GM23338 (cell line): ENCODE measurements at regions not wholly inside any gene's neighbourhood (a gene's known extent, or its start where the extent isn't known, plus 50 kb on each side); places are given as distances from the start of the nearest gene placed in this dataset.

Experiments used
- ATAC-seq: fragments of 200-7000 bp; cut with Tn5 transposase; 3 replicates; pipeline ENCODE4 v1.9.1; 2020
- DNase-seq: peaks from one replicate; pipeline ENCODE4 v3.0.0-alpha.2; 2015; ENCODE audit warnings: low spot score
- H2AFZ ChIP-seq: fragments of 200-600 bp; sonication (generic); 2 replicates; pipeline ENCODE4 v1.8.0; 2016; ENCODE audit warnings: antibody characterized with exemption, mild to moderate bottlenecking, moderate library complexity
- H3F3A ChIP-seq: fragments of 200-600 bp; sonication (generic); replicated peaks from 2 replicates; pipeline ENCODE4 v1.8.0; 2017; ENCODE audit warnings: antibody characterized with exemption, mixed run types, low read depth
- H3K27ac ChIP-seq: fragments of 200-600 bp; sonication (generic); 2 replicates; pipeline ENCODE4 v1.6.1; 2016; ENCODE audit warnings: low read depth
- H3K27me3 ChIP-seq: fragments of 200-600 bp; sonication (generic); 2 replicates; pipeline ENCODE4 v1.8.0; 2016; ENCODE audit warnings: mild to moderate bottlenecking, mixed run types, moderate library complexity; ENCODE audit not compliant: insufficient read depth
- H3K36me3 ChIP-seq: fragments of 200-600 bp; sonication (generic); 2 replicates; pipeline ENCODE4 v1.8.0; 2016; ENCODE audit warnings: mild to moderate bottlenecking; ENCODE audit not compliant: insufficient read depth
- H3K4me1 ChIP-seq: fragments of 200-600 bp; sonication (generic); 2 replicates; pipeline ENCODE4 v1.8.0; 2016; ENCODE audit warnings: mild to moderate bottlenecking, moderate library complexity; ENCODE audit not compliant: insufficient read depth
- H3K4me2 ChIP-seq: fragments of 200-600 bp; sonication (generic); 2 replicates; pipeline ENCODE4 v1.7.1; 2017; ENCODE audit warnings: mixed run types
- H3K4me3 ChIP-seq: fragments of 200-600 bp; sonication (generic); 2 replicates; pipeline ENCODE4 v1.6.1; 2016; ENCODE audit warnings: mixed run types
- H3K79me2 ChIP-seq: fragments of 200-600 bp; sonication (generic); replicated peaks from 2 replicates; pipeline ENCODE4 v1.8.0; 2017; ENCODE audit warnings: mild to moderate bottlenecking; ENCODE audit not compliant: insufficient read depth
- H3K9me2 ChIP-seq: fragments of 200-600 bp; sonication (generic); 2 replicates; pipeline ENCODE4 v1.8.0; 2017; ENCODE audit not compliant: insufficient read depth
- H4K20me1 ChIP-seq: fragments of 200-600 bp; sonication (generic); replicated peaks from 2 replicates; pipeline ENCODE4 v1.8.0; 2017; ENCODE audit warnings: mild to moderate bottlenecking; ENCODE audit not compliant: insufficient read depth
- H3K27ac Mint-ChIP-seq: 2 replicates; pipeline ENCODE4 v1.8.0; 2020; ENCODE audit warnings: inconsistent platforms, mild to moderate bottlenecking, moderate library complexity, mixed read lengths
- H3K27me3 Mint-ChIP-seq: 3 replicates; pipeline ENCODE4 v1.8.0; 2022; ENCODE audit warnings: low read depth, mild to moderate bottlenecking, moderate library complexity, mixed read lengths, inconsistent platforms; ENCODE audit not compliant: insufficient read depth, poor library complexity
- H3K36me3 Mint-ChIP-seq: 3 replicates; pipeline ENCODE4 v1.8.0; 2021; ENCODE audit warnings: low read depth, mild to moderate bottlenecking, inconsistent platforms, moderate library complexity, mixed read lengths
- H3K4me1 Mint-ChIP-seq: 3 replicates; pipeline ENCODE4 v1.8.0; 2020; ENCODE audit warnings: mild to moderate bottlenecking, inconsistent platforms, mixed read lengths
- H3K4me3 Mint-ChIP-seq: 3 replicates; pipeline ENCODE4 v1.8.0; 2021; ENCODE audit warnings: moderate library complexity, mild to moderate bottlenecking, inconsistent platforms, mixed read lengths
- H3K9me3 Mint-ChIP-seq: 3 replicates; pipeline ENCODE4 v1.8.0; 2020; ENCODE audit warnings: moderate library complexity, mild to moderate bottlenecking, inconsistent platforms, mixed read lengths
- CREB1 ChIP-seq: fragments of 250-450 bp; sonication (Bioruptor Pico); IDR thresholded peaks from 2 replicates; pipeline ENCODE4 v1.5.0; 2020; ENCODE audit warnings: low read depth, mild to moderate bottlenecking, moderate library complexity
- NANOG ChIP-seq: IDR thresholded peaks from 2 replicates; pipeline ENCODE4 v1.6.1; 2016; ENCODE audit warnings: antibody characterized with exemption, borderline replicate concordance
- POLR2AphosphoS5 ChIP-seq: IDR thresholded peaks from 2 replicates; pipeline ENCODE4 v1.6.1; 2016; ENCODE audit warnings: antibody characterized with exemption, low read depth
- REST ChIP-seq: IDR thresholded peaks from one replicate; pipeline ENCODE4 v1.6.1; 2018; ENCODE audit warnings: antibody characterized with exemption; ENCODE audit not compliant: unreplicated experiment
- ZNF114 ChIP-seq: fragments of 250-450 bp; sonication (Bioruptor Pico); IDR thresholded peaks from 2 replicates; pipeline ENCODE4 v1.5.0; 2020; ENCODE audit warnings: mild to moderate bottlenecking, moderate library complexity
- TF ChIP-seq, protein P1 (sequence below), 2 experiments: fragments of 200-600 bp in 1 of 2; sonication (generic) in 1 of 2; conservative IDR thresholded peaks; 2 replicates each; pipeline versions ENCODE4 v1.5.1 to v1.6.1; 2016 to 2017; ENCODE audit warnings: antibody characterized with exemption in 2 of 2, low read depth in 2 of 2, mild to moderate bottlenecking in 2 of 2, moderate library complexity in 1 of 2
- TF ChIP-seq, protein P2 (sequence below): fragments of 250-450 bp; sonication (Bioruptor Pico); IDR thresholded peaks from 2 replicates; pipeline ENCODE4 v1.5.0; 2020; ENCODE audit warnings: mild to moderate bottlenecking, moderate library complexity

GRCh38 chr7:114786455-114786854 lies 135.4 kb upstream of the MDFIC start:
- H3K79me2 ChIP-seq: no peaks in the 10 kb centered on the region
- Mint-ChIP-seq H3K27ac (no peak overlapping the region), H3K4me3 (no peak overlapping the region), H3K27me3 (peaks cover 2% of the 10 kb centered on the region), H3K9me3 (no peaks in the 10 kb centered on the region), H3K4me1 (no peaks in the 10 kb centered on the region), H3K36me3 (no peaks in the 10 kb centered on the region)
- DNase-seq (no peak), ATAC-seq (no peak)
- no peaks in the 10 kb centered on the region for H3K27me3 ChIP-seq
- H3K4me2 ChIP-seq: no peak overlapping the region
- no peaks in the 10 kb centered on the region for H4K20me1 ChIP-seq
- H3K4me1 ChIP-seq: no peaks in the 10 kb centered on the region
- peaks cover 11% of the 10 kb centered on the region; the same call in 1 of the 2 replicates for H3K9me2 ChIP-seq
- TF ChIP-seq REST: no peak
- no peak for TF ChIP-seq POLR2AphosphoS5
- no peak for TF ChIP-seq ZNF114 (CRISPR knock-in tag)
- no peak for TF ChIP-seq NANOG
- TF ChIP-seq CREB1 (CRISPR knock-in tag): no peak
- TF ChIP-seq, protein P1, sequence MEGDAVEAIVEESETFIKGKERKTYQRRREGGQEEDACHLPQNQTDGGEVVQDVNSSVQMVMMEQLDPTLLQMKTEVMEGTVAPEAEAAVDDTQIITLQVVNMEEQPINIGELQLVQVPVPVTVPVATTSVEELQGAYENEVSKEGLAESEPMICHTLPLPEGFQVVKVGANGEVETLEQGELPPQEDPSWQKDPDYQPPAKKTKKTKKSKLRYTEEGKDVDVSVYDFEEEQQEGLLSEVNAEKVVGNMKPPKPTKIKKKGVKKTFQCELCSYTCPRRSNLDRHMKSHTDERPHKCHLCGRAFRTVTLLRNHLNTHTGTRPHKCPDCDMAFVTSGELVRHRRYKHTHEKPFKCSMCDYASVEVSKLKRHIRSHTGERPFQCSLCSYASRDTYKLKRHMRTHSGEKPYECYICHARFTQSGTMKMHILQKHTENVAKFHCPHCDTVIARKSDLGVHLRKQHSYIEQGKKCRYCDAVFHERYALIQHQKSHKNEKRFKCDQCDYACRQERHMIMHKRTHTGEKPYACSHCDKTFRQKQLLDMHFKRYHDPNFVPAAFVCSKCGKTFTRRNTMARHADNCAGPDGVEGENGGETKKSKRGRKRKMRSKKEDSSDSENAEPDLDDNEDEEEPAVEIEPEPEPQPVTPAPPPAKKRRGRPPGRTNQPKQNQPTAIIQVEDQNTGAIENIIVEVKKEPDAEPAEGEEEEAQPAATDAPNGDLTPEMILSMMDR (conservative IDR thresholded peaks at IDR 0.05; ENCODE audit: low read depth in 2 of 2): no peak
- TF ChIP-seq, protein P2, sequence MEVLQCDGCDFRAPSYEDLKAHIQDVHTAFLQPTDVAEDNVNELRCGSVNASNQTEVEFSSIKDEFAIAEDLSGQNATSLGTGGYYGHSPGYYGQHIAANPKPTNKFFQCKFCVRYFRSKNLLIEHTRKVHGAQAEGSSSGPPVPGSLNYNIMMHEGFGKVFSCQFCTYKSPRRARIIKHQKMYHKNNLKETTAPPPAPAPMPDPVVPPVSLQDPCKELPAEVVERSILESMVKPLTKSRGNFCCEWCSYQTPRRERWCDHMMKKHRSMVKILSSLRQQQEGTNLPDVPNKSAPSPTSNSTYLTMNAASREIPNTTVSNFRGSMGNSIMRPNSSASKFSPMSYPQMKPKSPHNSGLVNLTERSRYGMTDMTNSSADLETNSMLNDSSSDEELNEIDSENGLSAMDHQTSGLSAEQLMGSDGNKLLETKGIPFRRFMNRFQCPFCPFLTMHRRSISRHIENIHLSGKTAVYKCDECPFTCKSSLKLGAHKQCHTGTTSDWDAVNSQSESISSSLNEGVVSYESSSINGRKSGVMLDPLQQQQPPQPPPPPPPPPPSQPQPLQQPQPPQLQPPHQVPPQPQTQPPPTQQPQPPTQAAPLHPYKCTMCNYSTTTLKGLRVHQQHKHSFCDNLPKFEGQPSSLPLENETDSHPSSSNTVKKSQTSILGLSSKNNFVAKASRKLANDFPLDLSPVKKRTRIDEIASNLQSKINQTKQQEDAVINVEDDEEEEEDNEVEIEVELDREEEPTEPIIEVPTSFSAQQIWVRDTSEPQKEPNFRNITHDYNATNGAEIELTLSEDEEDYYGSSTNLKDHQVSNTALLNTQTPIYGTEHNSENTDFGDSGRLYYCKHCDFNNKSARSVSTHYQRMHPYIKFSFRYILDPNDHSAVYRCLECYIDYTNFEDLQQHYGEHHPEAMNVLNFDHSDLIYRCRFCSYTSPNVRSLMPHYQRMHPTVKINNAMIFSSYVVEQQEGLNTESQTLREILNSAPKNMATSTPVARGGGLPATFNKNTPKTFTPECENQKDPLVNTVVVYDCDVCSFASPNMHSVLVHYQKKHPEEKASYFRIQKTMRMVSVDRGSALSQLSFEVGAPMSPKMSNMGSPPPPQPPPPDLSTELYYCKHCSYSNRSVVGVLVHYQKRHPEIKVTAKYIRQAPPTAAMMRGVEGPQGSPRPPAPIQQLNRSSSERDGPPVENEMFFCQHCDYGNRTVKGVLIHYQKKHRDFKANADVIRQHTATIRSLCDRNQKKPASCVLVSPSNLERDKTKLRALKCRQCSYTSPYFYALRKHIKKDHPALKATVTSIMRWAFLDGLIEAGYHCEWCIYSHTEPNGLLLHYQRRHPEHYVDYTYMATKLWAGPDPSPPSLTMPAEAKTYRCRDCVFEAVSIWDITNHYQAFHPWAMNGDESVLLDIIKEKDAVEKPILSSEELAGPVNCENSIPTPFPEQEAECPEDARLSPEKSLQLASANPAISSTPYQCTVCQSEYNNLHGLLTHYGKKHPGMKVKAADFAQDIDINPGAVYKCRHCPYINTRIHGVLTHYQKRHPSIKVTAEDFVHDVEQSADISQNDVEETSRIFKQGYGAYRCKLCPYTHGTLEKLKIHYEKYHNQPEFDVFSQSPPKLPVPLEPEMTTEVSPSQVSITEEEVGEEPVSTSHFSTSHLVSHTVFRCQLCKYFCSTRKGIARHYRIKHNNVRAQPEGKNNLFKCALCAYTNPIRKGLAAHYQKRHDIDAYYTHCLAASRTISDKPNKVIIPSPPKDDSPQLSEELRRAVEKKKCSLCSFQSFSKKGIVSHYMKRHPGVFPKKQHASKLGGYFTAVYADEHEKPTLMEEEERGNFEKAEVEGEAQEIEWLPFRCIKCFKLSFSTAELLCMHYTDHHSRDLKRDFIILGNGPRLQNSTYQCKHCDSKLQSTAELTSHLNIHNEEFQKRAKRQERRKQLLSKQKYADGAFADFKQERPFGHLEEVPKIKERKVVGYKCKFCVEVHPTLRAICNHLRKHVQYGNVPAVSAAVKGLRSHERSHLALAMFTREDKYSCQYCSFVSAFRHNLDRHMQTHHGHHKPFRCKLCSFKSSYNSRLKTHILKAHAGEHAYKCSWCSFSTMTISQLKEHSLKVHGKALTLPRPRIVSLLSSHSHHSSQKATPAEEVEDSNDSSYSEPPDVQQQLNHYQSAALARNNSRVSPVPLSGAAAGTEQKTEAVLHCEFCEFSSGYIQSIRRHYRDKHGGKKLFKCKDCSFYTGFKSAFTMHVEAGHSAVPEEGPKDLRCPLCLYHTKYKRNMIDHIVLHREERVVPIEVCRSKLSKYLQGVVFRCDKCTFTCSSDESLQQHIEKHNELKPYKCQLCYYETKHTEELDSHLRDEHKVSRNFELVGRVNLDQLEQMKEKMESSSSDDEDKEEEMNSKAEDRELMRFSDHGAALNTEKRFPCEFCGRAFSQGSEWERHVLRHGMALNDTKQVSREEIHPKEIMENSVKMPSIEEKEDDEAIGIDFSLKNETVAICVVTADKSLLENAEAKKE (CRISPR knock-in tag): no peak
- no peaks in the 10 kb centered on the region for H3K36me3 ChIP-seq
- no peak overlapping the region for H2AFZ ChIP-seq
- no peaks in the 10 kb centered on the region for H3F3A ChIP-seq
- no peak overlapping the region for H3K4me3 ChIP-seq
- H3K27ac ChIP-seq: no peak overlapping the region
